Mucosa of gallbladder (tissue), 1 donor: ENCODE measurements at regions not wholly inside any gene's neighbourhood (a gene's known extent, or its start where the extent isn't known, plus 50 kb on each side); places are given as distances from the start of the nearest gene placed in this dataset.
"Not testable (repeated sequence)": the region's sequence is repeated elsewhere in the genome, so short reads cannot be mapped to it uniquely, and the experiment has no call there.

Experiments used
- DNase-seq: peaks from one replicate; pipeline ENCODE4 v3.0.0-alpha.2; 2020; ENCODE audit warnings: low spot score
- donor health status: DM: no; HTN: no; CAD: no.

- DNase-seq: no peak
Measured at GRCh38 chr10:9381733-9382532, 1327.4 kb downstream of the GATA3 start.

- DNase-seq: no peak
Measured at GRCh38 chr10:9382533-9382866, 1328.0 kb downstream of the GATA3 start.

- no peak for DNase-seq
Measured at GRCh38 chr10:9390516-9390915, 1336.0 kb downstream of the GATA3 start.

- no peak for DNase-seq
Measured at GRCh38 chr10:9399275-9399983, 1344.9 kb downstream of the GATA3 start.

GRCh38 chr10:9402067-9402466 lies 1347.6 kb downstream of the GATA3 start:
- DNase-seq: not testable (repeated sequence)

- not testable (repeated sequence) for DNase-seq
Measured at GRCh38 chr10:9402507-9403195, 1348.2 kb downstream of the GATA3 start.

GRCh38 chr10:9407201-9407600 lies 1352.7 kb downstream of the GATA3 start:
- not testable (repeated sequence) for DNase-seq

GRCh38 chr10:9416331-9416730 lies 1361.8 kb downstream of the GATA3 start:
- no peak for DNase-seq

- DNase-seq: no peak
Measured at GRCh38 chr10:9419757-9420156, 1365.3 kb downstream of the GATA3 start.

- DNase-seq: no peak
Measured at GRCh38 chr10:9427209-9427608, 1372.7 kb downstream of the GATA3 start.

- DNase-seq: no peak
Measured at GRCh38 chr10:9437131-9437530, 1382.6 kb downstream of the GATA3 start.

GRCh38 chr10:9443758-9444157 lies 1389.3 kb downstream of the GATA3 start:
- DNase-seq: no peak

GRCh38 chr10:9449530-9449929 lies 1395.0 kb downstream of the GATA3 start:
- DNase-seq: no peak

- no peak for DNase-seq
Measured at GRCh38 chr10:9450801-9451200, 1396.3 kb downstream of the GATA3 start.

- DNase-seq: no peak
Measured at GRCh38 chr10:9451211-9451773, 1396.8 kb downstream of the GATA3 start.

- no peak for DNase-seq
Measured at GRCh38 chr10:9452056-9452455, 1397.6 kb downstream of the GATA3 start.

GRCh38 chr10:9453871-9454270 lies 1399.4 kb downstream of the GATA3 start:
- DNase-seq: not testable (repeated sequence)

GRCh38 chr10:9469663-9470205 lies 1415.2 kb downstream of the GATA3 start:
- DNase-seq: no peak

GRCh38 chr10:9470581-9470980 lies 1416.1 kb downstream of the GATA3 start:
- no peak for DNase-seq

GRCh38 chr10:9501944-9502343 lies 1447.5 kb downstream of the GATA3 start:
- DNase-seq: no peak

GRCh38 chr10:9504227-9504626 lies 1449.7 kb downstream of the GATA3 start:
- DNase-seq: no peak

GRCh38 chr10:9505546-9505945 lies 1451.1 kb downstream of the GATA3 start:
- no peak for DNase-seq
